CD4-positive, alpha-beta T cell treated with Interleukin-10 for 1 hour (primary cell): ENCODE measurements at regions not wholly inside any gene's neighbourhood (a gene's known extent, or its start where the extent isn't known, plus 50 kb on each side); places are given as distances from the start of the nearest gene placed in this dataset.
"Not testable (repeated sequence)": the region's sequence is repeated elsewhere in the genome, so short reads cannot be mapped to it uniquely, and the experiment has no call there.

Experiments used
- DNase-seq: peaks from one replicate; pipeline ENCODE4 v3.0.0-alpha.2; 2020

GRCh38 chr1:29395736-29396437, 159.6 kb downstream of the PTPRU start:
- DNase-seq: no peak

- no peak for DNase-seq
Observed at GRCh38 chr1:29394521-29395225, 158.4 kb downstream of the PTPRU start.

DNA sequence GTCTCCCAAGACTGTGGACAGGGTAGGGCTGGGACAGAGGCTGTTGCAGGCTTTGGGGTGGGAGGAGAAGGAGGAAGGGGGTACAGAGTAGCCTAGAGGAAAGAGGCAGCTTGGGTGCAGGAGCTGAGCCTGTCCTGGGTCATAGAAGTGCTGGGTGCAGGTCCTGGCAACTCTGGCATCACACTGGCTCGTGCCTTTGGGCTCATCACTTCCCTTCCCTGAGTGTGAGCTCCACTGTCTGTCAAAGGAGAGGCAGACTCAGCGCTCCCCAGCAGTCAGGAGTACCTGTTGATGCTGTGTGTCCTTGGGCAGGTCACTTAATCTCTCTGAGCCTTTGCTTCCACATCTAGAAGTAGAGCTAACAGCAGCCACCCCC, 157.1 kb downstream of the PTPRU start:
- no peak for DNase-seq

DNA sequence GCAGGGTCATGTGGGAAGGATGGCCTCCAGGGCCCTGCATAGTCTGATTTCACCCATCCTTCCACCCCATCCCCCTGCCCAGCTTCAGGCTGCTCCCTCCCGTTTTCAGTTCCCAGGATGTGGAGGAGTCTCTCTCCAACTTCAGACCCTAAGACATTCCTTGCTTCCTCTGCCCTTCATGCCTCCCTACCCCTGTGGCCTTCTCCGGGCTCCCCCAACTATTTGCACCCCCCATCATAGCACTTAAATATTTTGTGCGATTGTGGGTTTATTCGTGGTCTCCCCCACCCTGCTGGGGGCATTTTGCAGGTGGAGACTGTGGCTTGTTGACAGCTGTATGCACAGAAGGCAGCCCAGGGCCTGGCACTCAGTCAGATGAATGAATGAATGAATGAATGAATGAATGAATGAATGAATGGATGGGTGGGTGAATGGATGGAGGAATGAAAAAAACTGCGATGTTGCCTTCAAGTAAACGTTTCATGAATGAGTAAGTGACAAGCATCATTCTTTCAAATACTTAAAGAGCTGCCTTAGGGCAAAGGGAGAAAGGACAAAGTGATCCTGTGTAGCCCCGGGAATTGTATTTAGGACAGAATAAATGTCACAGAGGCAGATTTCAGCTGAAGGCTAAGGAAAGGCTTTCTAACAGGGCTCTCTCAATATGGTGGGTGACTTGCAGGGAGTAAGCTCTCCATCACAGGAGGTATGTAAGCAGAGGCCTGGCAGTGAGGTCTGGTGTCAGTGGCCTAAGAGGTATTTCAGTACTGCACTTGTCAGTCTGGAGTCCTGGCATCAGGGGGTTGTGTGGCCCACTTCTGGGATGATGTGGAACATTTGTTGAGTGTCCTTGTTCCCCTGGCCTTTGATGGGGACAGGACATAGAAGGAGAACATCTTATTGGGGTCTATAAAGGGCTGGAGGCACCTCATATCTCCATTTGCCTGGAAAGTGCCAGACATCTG, 156.4 kb downstream of the PTPRU start:
- no peak for DNase-seq

GRCh38 chr1:29392036-29392435, 155.7 kb downstream of the PTPRU start:
- no peak for DNase-seq

GRCh38 chr1:29391362-29391880, 155.1 kb downstream of the PTPRU start:
- DNase-seq: no peak

DNA sequence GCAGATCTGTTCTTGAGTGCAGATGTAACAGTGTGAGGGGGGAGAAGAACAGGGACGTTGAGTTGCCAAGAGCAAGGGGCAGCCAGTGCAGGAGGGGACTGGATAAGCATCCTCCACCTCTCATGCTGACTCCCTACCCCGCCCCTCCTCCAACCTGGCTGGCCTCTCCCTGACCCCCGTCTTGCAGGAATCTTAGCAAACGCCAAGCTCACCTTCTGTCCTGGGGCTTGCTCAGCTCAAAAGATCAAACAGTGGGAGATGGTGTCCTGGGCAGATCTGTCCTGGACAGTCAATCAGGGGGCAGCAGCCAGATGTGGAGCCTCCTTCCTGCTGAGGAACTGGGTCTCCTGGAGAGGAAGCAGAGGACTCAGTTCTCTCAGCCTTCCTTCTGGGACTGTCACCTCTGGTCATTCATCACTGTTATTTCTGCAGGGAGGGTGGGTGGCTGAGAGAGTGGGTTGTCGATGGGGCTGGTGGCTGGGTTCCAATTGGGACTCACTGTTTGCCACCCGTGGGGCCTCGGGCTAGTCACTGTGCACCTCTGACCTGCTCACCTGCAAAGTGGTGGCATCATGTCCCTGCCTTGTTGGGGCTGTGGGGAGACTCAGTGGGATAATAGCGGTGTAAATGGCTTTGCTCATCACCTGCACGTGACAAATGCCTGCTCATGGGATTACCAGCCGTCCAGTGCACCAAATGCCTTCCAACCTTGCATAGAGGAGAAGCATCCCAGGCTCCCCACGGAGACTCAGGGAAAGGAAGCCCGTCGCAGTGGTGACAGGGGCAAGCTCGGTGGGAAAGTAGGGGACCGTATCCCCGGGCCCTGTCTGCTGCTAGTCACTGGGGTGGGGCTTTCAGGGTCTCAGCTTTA, 154.4 kb downstream of the PTPRU start:
- DNase-seq: no peak

DNA sequence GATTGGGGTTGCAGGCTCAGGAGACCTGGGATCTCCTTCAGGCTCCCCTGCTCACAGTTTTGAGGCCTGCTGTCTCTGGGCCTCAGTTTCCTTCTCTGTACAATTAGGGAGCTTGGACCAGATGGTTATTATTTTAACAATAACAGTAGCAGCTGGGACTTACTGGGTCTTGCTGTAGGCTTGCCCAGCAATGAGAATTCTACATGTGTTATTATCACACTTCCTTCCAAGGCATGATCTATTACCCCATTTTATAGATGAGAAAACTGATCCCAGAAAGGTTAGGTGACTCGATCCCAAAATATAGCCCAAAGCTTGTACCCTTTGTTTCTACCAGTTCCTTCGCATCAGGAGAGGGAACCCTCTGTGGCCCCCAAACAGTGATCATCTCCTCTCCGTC, 153.8 kb downstream of the PTPRU start:
- no peak for DNase-seq

DNA sequence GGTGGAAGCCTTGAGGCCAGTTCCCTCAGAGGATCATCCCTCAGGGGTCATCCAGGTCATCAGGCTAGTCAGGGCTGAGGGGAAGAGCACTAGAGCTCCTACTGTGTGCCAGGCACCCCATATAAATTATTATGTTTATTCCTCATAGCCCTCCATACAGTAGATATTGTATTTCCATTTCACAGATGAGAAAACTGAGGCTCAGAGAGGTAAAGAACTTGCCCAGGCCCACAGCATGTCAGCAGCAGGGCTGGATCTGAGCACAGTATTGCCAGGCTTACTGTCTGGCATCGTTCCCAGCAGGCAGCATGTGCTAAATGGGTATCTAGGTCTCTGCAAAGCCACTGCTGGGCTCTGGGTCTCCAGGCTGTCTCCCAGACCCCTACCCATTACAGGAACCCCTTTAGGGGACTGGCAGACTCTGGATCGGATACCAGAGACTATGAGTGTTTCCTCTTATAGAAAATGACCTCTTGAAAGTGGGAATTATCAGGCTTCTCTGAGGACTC, 153.3 kb downstream of the PTPRU start:
- DNase-seq: no peak

DNA sequence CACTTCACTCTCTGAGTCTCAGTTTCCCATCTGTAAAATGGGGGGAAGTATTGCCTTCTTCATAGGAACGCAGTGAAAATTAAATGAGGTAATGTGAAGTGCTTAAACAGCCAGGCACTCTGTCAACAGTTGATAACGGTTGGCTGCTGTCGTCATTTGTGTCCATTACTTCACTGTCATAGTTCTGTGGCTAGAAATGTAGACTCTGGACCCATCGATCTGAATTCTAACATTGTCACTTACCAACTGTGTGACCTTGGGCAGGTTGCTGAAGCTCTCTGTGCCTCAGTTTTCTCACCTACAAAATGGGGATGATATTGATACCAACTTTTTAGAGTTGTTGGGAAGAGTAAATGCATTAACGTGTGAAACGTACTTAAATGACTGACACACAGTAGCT, 152.6 kb downstream of the PTPRU start:
- no peak for DNase-seq

DNA sequence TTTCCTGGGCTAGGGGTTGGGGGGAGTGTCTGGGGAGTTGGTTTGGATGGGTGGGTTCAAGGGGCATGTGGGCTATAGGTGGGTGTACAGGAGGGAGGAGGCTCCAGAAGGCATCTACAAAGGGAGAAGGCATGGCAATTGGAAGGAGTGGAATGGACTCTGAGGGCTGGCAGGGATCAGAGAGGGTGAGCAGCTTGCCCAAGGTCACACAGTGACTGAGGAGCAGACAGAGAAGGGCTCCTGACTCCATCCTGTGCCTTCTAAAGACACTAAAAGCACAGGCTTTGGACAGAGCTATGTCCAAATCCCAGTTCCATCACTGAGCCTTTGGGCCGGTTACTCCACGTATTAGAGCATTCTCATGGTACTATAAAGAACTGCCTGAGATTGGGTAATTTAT, 151.8 kb downstream of the PTPRU start:
- no peak for DNase-seq

DNA sequence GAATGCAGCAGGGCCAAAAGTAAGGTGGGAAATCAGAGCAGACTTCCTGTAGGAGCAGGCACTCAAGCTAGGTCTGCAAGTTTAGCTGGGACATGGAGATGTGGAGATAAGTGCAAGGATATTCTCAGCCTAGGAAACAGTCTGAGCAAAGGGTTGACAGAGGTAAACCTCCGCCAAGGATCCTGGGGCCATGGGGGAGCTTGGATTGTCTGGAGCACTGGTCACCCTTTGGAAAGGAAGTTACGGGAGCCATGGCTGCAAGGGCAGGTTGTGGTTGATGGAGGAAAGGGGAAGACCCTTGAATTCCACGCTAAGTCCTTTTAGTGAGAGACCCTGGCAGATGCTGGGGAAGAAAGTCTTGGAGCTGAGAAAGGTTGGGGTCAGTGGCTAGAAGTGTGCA, 150.9 kb downstream of the PTPRU start:
- DNase-seq: no peak

GRCh38 chr1:29386453-29386852, 150.1 kb downstream of the PTPRU start:
- DNase-seq: not testable (repeated sequence)

DNA sequence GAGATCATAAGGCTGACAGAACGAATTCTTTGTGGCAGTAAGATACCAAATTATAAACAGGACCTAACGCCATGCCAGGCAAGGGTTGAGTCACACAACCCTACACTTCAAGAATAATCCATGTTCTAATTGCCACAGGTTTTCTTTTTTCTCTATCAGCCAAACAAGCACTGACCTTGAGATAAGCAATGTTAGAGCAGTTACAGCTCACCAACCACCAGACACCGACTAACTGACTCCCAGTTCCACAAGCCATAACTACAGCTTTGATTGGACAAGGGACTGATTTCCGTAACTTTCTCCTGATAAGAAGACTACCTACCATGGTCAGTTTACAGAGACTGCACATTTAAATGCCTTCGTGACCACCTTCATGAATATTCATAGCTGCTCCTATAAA, 149.6 kb downstream of the PTPRU start:
- DNase-seq: no peak

- no peak for DNase-seq
Observed at GRCh38 chr1:29384496-29385015, 148.2 kb downstream of the PTPRU start.

DNA sequence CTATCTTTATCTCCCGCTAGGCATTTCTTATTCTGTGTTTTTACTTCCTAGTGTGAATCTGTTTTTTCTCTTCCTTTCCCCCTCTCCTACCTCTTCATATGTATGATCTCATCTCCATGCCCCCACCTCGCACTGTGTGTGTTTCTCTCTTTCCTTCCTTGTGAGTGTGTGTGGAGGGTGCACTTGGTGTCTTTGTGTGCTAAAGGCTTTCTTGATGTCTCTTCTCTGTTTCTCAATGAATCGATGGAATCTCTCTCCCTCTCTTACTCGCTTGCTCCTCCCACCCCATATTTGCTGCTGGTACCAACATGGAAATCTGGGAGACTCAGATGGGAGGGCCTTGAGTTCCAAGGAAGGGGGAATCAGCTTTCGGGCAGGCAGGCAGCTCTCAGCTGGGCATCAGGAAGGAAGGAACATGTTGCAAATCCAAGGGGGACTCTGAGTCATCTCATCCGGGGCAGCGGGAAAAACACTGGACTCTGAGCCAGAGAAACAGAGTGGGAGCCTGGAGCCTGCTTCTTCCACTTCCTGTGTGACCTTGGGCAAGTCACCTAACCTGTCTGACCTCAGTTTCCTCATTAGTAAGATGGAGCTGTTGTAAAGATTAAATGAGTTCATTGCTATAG, 147.5 kb downstream of the PTPRU start:
- DNase-seq: no peak

DNA sequence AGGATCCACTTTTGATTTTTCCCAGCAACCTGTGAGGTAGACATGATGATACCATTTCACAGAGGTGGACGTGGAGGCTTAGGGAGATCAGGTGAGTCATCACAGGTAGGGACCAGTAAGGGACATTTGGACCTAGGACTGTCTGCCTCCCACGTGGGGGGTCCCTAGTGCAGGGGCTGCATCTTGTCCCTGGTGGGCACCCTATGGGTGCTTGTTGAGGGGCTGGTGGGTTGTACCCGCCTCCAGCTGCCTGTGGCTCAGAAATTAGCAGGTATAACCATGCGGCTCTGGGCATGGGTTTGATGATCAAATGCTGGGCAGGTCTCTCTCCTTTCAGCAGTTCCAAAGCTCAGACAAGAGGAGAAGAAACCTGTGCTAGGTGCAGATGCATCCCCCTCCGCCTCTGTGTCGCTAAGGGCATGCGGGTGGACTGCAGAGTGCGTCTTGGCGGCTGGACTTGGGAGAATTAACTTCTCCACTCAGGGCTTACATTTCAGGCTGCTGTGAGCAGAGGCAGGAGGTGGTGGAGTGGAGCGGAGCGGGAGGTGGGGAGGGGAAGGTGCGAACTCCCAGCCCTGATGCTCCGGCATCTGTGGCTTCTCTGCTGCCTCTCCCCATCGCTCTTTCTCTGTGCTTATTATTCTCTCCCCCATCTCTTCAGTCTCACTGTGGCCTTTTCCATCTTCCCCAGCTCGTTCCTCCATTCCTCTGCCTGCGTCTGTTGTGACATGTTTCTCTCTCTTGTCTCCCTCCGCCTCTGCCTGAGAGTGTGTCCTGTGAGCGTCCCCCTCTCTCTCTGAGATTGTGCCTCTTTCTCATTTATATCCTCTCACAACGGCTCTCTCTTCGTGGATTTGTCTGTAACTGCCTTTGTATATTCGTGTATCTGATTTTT, 146.8 kb downstream of the PTPRU start:
- no peak for DNase-seq

- no peak for DNase-seq
Observed at GRCh38 chr1:29381426-29381825, 145.1 kb downstream of the PTPRU start.

DNA sequence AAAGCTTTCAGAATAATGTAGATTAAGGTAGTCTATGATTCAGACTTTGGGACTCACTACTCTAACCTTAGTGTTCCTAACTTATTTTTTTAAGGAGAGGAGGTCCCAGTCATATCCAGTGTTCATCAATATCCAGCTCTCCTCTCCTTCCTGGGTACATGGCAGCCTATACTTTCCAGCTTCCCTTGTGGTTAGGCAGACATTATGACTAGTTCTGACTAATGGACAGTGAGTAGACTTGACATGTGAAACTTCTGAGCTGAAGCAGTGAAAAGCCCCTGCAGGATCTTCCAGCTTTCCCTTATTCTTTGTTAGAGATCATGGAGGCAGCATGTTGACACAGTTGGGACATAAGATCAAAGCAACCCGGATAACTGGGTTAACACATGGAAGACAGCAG, 144.2 kb downstream of the PTPRU start:
- no peak for DNase-seq

DNA sequence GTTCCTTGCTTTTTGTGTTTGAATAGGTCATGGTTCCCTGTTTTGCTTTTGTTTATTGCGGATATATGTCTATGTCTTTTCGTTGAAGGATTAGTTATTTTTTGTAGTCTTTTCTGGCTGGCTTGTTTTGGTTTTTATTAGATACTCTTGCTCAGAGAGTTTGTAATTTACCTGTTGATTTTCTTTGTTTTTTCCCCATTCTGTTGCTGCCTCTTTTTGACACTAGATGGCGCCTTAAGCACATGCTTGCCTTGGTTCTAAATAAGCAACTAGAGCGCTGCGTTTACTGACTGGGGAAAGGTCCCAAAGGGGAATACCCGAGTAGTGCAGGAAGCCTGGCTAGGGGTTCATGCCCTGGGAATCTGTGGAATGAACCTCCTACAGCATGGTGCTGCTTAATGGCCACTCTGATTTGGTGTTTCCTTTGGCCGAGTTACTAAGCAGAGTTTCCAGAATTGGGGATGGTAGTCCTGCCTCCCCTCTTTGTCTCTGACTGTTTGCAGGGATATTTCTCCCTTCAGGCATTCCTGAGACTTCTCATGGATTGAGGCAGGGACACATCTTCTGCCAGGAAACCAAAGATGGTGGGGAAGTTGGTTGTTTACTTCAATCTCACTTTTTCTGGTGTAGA, 143.2 kb downstream of the PTPRU start:
- no peak for DNase-seq
